G401.6 (cell line): ENCODE measurements at regions not wholly inside any gene's neighbourhood (a gene's known extent, or its start where the extent isn't known, plus 50 kb on each side); places are given as distances from the start of the nearest gene placed in this dataset.

Experiments
- FAIRE-seq: peaks from 2 replicates; lab custom pipeline; 2012; peaks lifted over from hg19 to GRCh38; lab: Jason Lieb, UNC

DNA sequence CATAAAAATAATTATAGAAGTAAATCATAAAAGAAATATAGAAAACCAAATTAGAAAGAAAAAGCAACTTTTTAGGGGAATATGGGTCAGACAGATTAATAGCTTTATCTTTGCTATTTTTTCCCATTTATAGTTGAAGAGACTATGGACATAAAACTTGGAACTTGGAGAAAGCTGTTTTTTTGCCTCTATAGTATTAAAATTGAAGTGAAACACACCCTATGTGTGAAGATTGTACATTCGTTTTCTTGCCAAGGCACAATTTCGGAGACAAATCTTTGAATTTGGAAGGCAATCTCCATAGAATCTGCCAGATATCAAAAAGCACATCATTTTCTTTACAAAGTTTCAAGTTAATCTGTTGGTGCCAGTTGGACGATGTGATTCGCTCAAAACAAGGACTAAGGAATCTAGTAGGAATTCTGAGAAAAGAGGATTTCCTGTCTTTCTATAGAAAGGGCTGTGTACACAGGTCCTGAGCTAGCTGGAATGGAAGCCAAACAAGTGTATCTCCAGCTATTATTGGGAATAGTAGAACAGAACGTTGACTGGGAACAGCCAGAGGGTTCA lies 156.3 kb downstream of the SLC7A11 start:
- FAIRE-seq = no peak

DNA sequence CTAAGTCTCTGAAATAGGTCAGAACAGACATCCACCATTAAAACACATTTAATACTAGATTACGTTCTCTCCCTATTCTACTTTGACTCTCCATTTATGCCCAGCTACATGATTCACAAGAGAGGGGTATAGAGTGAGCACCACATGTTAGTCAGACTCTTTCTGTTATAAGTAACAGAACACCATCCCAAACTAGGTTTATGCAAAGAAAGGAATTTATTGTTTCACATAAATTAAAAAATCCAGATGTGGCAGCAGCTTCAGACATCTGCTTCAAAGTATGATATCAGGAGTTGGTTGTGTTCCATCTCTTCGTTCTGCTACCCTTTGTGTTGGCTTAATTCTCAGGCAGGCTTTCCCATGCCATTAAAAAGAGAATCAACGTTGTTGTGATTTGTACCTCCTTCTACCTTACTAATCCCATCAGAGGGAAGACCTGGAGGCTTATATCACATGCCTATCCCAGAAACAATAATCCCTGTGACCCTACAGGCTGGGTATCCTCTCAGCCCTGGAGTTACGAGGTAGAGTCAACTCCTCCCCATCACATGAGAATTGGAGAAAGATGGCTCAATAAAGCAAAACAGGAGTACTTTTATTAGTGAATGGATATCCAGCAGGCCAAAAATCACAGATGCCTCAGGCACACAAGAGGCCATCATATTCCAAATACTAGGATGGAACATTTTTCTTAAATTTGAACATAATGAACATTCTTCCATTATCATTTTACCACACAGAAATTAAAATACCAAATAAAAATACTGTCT lies 163.2 kb downstream of the SLC7A11 start:
- no peak for FAIRE-seq

DNA sequence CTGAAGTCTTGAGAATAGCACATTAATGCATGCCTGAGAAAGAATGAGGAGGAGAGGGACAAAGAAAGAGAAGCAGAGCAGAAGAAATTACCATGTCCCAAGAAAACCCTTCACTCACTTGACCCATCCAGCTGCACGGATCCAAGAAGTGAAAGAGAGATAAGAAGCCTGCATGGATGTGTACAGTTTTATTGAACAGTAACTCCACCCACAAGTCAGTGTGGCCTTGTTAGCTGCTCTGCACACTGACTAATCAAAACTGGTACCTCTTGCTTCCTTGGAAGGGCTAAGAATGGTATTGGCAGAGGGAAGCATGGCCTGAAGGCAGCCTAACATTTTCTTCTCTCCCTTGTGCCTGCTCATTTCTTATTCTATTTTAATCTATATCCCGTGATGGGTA lies 163.9 kb downstream of the SLC7A11 start:
- FAIRE-seq = no peak

DNA sequence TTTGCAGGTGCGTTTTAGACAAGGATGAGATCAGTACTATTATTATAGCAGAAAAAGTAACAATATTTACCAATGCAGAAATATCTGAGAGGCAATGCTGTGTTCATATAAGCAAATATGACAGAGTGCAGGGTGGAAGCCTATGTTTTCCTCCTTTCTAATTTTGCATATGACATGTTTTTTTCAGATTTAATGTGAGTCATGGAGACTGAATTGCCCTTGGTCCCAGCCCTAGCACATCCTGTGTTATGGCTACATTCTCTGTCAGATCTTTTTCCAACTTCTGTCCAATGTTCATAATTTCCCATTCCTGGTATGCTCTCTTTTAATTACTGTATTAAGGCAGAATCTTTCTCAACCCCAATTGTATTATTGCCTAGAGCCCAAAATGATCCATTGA lies 165.6 kb downstream of the SLC7A11 start:
- no peak for FAIRE-seq

DNA sequence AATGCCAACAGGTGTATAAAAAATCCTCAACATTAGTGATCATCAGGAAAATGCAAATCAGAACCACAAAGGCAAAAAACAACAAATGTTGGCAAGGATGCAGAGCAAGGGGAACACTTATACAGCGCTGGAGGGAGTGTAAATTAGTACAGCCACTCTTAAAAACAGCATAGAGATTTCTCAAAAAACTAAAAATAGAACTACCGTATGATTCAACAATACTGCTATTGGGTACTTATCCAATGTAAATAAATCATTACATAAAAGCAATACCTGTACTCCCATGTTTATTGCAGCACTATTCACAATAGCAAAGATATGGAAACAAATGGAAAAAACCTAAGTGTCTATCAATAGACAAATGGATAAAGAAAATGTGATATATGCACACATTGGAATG lies 171.3 kb downstream of the SLC7A11 start:
- FAIRE-seq = no peak

DNA sequence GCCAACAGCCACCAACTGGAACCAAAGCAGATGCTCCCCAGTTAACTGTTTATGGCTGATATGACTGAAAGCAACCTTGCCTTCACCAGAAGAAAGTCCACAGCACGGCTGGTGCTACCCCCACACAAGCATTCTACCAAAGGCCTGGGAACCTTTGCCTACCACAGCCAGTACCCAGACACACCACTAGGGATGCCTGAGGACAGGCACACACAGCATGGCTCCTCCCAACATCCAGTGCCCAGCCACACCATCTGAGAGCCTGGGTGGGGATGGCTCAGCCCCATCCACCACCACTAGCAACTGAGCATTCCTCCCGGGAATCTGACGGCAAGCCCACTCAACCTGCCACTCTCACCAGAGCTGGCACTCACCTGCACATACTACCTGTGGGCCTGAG lies 178.6 kb downstream of the SLC7A11 start:
- no peak for FAIRE-seq

DNA sequence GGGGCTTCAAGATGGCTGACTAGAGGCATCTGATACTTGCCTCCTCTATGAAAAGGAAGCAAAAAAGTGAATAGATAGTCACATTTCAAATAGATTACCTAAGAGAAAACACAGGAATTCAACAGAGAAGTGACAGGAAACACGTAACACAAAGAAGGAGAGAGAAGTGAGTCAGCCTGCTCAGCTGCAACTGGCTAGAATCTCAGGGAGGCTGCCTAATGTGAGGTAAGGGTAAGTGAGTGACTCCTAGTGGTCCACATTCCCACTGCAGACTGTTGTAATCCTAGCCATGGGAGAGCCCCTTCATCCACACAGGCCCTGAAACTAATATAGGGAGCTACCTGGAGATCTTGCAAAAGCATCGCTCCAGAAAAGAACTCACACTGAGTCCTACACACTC lies 179.2 kb downstream of the SLC7A11 start:
- no peak for FAIRE-seq

DNA sequence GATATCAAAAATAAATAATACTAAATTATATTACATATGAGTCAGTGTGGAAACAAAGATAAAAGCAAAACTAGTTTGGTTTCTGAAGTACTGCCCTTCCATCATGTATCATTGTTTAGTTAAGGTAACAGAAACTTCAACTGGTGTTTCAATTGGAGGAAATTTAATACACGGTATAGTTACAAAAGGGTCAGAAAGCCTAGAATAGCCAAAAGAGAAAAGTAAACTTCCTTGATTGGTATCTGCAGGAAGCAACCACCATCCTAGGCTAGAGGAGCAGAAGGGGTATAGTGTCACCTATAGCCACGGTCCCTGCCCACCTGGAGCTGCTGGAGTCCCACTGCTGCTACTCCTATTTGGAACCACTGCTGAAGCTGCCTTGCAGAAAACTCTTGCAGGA lies 185.6 kb downstream of the SLC7A11 start:
- no peak for FAIRE-seq

DNA sequence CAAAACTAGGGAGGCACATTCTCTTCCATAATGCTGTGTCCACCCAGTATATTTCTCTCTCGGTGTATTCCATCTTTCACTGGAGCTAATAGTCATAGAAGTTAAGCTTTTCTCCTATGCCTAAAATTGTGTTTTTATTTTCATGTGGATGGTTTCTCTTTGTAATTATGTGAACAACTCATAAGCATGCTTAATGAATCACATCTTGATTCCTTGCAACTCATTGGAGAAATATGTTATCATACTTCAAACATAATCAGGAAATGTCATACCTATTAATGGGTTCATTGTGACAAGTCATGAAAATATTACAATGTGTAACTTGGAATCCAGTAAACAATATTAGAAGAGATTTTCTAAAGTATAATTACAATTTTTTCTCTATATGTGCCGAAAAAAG lies 186.3 kb downstream of the SLC7A11 start:
- FAIRE-seq = no peak

DNA sequence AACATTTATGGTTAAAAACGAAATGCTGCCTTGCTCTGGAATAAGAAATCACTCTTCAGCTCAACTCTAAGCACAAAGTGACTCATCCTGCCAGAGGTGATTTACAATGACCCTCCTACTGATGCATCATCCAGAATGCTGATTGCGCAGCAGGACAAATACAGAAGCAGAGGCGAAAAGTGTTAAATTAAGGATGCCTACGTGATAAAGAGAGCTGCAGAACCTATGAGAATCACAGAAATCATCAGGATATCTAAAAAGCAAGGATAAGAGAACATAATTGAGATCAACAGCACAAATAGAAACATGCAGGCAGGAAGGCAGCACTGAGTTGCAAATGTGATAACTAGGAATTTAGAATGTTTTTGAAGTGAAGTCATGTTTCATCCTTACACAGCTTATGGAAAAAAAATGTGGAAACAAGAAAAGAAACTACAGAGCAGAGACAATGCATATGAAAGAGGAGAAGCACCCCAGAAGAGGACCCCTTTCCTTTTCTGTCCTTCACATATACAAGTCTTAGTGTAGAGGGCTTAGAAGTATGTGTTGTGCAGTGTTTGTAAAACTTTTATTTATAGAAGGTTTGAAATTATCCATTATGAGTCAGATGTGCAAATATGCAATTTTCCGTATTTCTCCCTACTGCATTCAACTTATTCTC lies 188.4 kb downstream of the SLC7A11 start:
- FAIRE-seq = no peak

DNA sequence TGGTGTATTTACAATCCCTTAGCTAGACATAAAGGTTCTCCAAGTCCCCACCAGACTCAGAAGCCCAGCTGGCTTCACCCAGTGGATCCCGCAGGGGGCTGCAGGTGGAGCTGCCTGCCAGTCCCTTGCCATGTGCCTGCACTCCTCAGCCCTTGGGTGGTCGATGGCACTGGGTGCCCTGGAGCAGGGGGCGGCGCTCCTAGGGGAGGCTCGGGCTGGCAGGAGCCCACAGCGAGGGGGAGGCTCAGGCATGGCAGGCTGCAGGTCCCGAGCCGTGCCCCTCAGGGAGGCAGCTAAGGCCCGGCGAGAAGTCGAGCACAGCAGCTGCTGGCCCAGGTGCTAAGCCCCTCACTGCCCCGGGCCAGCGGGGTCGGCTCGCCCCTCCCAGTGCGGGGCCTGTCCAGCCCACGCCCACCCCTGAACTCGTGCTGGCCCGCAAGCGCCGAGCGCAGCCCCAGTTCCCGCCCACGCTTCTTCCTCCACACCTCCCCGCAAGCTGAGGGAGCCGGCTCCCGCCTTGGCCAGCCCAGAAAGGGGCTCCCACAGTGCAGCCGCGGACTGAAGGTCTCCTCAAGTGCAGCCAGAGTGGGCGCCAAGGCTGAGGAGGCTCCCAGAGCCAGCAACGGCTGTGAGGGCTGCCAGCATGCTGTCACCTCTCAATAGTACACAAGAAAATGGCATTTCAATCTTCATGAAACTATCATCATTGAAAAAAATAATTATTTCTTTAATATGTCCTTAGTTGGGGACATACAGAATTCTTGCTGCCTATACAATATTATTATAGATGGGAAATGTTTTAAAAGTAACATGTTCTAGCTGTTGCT lies 189.1 kb downstream of the SLC7A11 start:
- FAIRE-seq = no peak

DNA sequence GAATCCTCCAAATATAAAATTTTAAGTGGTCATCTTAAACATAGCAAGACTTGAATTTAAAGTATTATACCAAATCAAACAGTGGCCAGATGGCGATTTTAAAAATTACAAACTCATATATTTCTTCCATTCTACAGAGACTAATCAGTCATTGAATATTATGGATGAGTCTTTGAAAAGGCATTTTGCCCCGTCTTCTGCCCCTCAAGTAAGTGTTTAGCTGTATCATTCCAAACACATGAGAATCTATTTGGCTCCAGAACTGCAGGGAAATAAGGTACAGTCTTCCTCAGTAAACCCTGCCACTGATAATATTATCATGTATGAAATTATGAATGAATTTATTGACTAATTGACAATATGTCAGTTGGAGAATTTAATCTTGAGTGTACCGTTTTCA lies 191.0 kb downstream of the SLC7A11 start:
- no peak for FAIRE-seq

DNA sequence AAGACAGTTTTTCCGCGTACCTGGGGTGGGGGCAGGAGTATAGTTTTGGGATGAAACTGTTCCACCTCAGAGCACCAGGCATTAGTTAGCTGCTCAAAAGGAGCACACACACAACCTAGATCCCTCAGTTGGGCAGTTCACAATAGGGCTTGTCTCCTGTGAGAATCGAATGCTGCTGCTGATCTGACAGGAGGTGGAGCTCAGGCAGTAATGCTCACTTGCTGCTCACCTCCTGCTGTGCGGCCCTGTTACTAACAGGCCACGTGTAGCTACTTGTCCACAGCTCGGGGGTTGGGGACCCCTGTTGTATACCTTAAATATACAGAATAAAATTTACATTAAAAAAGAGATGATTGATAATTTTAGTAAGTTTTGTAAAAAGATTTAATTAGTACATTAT lies 191.5 kb downstream of the SLC7A11 start:
- no peak for FAIRE-seq

DNA sequence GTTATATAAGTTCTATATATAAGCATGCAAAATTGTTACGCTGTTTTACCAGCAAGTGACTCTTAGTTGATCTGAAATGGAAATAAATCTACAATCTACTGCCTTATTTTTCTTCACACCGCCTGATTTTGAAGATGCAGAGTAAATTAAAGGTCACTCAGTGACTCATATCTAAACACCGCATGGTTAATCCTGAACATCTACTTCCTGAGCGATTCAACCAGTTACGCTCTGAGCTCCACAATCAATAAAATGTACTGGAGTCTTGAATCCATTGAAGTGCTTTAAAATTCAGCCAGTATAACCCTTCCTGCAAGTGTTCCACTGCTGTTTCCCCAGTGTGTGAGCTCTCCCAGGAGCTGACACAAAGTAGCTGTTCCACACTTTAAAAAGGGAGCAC lies 192.8 kb downstream of the SLC7A11 start:
- no peak for FAIRE-seq

DNA sequence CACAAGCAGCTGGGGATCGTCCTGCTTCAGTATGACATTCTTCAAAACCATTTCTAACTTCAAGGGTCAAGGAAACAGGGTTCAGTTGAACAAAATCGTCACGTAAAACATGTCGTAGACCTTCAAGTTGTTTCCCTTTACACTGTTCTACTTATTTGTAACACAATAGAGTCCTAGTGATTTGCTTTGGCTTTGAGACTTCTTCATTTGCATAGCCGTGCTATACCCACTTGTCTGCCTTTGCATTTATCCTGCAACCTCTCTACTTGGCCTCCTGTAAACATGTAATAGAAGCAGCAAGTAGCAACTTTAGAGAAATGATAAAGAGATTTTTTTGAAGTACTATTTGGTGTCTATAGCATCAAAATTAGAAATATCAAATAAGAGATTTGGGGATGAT lies 194.9 kb downstream of the SLC7A11 start:
- FAIRE-seq = no peak

DNA sequence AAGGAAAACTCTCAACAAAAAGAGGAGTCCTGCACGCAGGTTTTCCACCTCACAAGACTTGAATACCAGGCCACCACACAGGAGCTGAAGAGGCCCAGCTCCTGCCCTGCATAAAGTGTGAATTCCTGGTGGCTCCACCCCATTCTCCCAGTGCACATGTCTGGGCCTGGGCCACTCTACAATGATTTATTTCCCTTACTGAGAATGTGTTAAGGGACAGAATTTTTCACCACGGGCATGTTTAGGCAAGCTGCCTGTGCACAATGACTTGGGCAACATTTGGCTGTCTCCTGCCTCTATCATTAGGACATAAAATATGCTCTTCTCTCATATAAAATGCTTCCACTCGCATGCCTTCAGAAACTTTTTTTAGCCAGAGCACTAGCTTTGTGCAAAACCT lies 197.1 kb downstream of the SLC7A11 start:
- FAIRE-seq = no peak

DNA sequence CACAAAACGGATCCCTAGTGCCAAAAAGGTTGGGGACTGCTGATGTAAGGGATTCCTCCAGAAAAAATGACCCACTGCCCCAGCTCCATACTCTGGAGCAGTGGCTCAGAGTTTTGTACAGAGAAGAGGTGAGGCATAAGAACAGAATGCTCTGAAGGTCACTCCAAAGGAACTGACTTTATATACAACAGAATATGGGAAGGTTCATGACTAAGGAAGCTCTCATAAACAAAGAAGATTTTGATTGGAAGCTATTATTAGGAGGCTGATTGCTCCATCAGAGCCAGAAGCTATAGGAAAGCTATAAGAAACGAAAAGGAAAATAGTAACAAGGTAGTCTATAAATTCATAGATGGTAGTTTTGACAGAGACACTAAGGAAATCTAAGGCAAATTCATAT lies 203.1 kb downstream of the SLC7A11 start:
- no peak for FAIRE-seq

DNA sequence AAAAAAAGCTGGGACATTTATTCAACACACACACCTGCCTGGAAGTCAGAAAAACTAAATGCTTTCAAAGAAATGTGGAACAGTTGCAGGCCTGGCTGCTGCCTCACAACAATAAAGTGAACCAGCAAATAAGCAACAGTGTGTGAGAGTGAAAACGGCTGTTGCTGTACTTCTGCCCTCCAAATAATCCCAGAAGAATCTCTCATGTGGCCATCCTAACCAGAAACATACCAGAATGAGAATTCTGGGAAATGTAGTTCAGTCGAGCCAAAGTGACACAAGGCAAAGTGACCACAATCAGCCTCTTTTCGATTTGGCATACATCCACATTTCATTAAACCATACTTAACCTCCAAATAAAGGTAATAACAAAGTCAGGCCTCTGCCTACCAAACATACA lies 204.5 kb downstream of the SLC7A11 start:
- FAIRE-seq = no peak

DNA sequence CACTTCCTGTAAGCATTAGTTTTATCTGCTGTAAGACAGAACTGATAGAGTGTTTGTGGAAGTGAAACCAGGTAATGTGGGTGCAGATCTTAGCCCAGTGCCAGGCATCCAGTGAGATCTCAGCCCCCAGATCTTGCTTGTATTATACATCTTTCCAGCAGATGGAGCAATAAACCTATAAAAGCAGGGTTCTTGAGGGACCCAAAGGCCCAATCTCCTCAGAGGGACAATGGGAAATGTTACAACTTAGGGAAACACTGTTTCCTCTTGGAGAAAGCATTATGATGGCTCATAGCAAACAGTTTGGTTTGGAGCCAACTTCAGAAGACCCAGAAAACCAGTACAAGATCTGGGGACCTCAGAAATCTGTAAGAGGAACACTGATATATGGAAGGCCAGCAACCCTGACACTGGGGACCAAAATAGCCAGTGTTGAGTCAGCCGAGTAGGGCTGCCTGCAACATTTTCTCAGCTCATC lies 206.3 kb downstream of the SLC7A11 start:
- no peak for FAIRE-seq

DNA sequence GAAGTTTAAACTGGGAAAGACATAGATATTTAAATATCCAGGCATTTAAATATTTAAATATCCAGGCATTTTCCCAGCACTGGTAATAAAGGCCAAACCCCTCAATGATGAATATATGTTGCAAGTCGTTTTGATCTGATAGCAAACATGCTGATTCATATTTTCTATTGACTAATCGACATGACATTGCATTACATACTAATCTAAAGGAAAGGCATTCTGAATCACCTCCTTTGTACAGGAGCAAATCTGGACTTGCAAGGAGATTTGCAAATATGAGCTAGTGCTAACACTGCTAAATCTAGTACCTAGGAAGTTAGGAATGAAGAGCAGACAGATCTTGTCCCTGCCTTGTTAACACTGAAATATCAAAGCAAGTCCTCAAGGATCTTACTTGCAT lies 207.3 kb downstream of the SLC7A11 start:
- FAIRE-seq = no peak

DNA sequence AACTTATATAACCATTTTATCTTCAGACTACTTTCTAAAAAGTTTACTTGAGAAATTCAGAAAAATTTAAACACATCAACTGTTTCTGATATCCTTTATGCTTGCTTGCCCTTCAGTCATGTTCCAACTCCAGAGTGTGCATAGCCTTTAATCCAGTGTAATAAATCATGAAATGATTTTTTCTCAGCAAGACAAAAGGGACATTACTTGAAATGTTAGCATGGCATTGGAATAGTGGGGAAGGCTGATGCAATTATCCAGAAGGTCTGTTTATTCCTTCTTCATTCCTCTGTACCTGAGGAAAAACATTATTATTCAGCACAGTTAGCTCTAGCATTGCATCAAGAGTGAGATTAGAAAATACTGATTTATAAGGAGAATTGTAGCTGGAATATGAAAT lies 209.9 kb downstream of the SLC7A11 start:
- FAIRE-seq = no peak

DNA sequence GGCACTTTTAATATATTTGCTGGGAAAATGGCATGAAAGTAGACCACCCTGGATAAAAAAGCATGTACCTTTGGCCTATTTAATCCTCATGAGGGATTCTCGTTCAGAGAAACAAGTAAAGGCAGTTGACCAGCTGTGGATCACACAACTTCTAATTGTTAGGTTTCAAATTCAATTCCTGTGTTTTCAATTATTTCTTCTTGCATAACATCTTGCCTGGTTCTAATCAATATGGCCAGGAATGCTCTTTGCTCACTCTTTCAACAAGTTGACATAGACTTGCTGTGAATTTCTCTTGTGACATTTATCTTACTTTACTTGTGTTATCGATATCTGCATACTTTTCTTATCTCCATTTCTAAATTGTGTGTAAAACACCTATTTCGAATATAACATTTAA lies 211.8 kb downstream of the SLC7A11 start:
- FAIRE-seq = no peak

DNA sequence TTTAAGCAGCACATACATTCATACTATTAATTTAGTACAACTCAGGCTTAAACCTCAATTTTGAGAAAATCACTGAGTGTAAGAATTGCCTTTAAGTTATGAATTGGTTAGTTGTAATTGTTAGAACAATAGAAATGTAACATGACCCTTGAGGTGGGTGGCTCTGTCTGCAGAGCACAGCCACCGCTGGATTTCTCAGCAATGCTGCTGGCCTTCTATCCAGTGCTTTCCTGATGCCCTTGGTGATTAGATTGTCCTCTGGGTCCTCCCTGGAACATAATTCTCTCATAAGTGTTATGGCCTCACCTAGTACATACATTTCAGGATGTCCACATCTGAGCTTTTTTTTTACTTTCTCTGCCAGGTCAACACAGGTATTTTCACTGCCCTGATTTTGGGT lies 213.2 kb downstream of the SLC7A11 start:
- FAIRE-seq = no peak
